ENCODE measurements at regions not wholly inside any gene's neighbourhood (a gene's known extent, or its start where the extent isn't known, plus 50 kb on each side); places are given as distances from the start of the nearest gene placed in this dataset.

DNA sequence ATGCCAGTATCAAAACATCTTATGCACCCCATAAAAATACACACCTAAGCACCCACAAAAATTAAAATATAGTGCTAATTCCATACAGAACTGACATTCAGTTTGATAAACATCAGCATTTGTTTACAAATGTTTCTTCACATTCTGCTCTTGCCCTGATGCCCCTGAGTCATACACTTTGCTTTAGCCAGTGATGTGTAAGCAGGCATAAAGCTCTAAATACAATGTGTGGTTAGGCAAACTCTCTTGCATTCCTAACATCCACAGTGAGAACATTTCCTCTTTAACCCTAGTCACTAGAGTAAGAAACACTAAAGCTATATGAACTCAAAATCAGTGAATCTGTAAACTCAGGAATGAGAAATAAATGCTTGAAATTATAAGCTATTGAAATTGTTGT is 1060.7 kb downstream of the FAM181B start:
- TF ChIP-seq, protein P1, sequence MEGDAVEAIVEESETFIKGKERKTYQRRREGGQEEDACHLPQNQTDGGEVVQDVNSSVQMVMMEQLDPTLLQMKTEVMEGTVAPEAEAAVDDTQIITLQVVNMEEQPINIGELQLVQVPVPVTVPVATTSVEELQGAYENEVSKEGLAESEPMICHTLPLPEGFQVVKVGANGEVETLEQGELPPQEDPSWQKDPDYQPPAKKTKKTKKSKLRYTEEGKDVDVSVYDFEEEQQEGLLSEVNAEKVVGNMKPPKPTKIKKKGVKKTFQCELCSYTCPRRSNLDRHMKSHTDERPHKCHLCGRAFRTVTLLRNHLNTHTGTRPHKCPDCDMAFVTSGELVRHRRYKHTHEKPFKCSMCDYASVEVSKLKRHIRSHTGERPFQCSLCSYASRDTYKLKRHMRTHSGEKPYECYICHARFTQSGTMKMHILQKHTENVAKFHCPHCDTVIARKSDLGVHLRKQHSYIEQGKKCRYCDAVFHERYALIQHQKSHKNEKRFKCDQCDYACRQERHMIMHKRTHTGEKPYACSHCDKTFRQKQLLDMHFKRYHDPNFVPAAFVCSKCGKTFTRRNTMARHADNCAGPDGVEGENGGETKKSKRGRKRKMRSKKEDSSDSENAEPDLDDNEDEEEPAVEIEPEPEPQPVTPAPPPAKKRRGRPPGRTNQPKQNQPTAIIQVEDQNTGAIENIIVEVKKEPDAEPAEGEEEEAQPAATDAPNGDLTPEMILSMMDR (IDR thresholded peaks at IDR 0.05; ENCODE audit: low read depth, low read length, poor library complexity, severe bottlenecking): no peak
- no peak for TF ChIP-seq EZH2phosphoT487 (IDR thresholded peaks at IDR 0.05; ENCODE audit: borderline replicate concordance, low read length)
